Ammon's horn (tissue), 1 donor: ENCODE measurements at regions not wholly inside any gene's neighbourhood (a gene's known extent, or its start where the extent isn't known, plus 50 kb on each side); places are given as distances from the start of the nearest gene placed in this dataset.
"Not testable (repeated sequence)": the region's sequence is repeated elsewhere in the genome, so short reads cannot be mapped to it uniquely, and the experiment has no call there.

ENCODE experiments used
- DNase-seq: peaks from one replicate; pipeline ENCODE4 v3.0.0-alpha.2; 2016; ENCODE audit warnings: low spot score

GRCh38 chr12:105535033-105535432 is 204.5 kb downstream of the C12orf75 start:
- DNase-seq: not testable (repeated sequence)

- DNase-seq: no peak
Observed at GRCh38 chr12:105538880-105539279, 208.4 kb downstream of the C12orf75 start.

GRCh38 chr12:105539735-105540134 is 209.2 kb downstream of the C12orf75 start:
- no peak for DNase-seq

GRCh38 chr12:105547786-105548185 is 217.3 kb downstream of the C12orf75 start:
- no peak for DNase-seq

- DNase-seq: no peak
Observed at GRCh38 chr12:105548626-105549025, 218.1 kb downstream of the C12orf75 start.

- DNase-seq: peak; percentile 9
Observed at GRCh38 chr12:105552056-105552455, 221.6 kb downstream of the C12orf75 start.

- DNase-seq: no peak
Observed at GRCh38 chr12:105554223-105554678, 223.8 kb downstream of the C12orf75 start.

GRCh38 chr12:105554856-105555255 is 224.4 kb downstream of the C12orf75 start:
- DNase-seq: no peak

- no peak for DNase-seq
Observed at GRCh38 chr12:105555556-105556295, 225.2 kb downstream of the C12orf75 start.

GRCh38 chr12:105559310-105559709 is 228.8 kb downstream of the C12orf75 start:
- no peak for DNase-seq

- peak; percentile 21 for DNase-seq
Observed at GRCh38 chr12:105561546-105562198, 231.2 kb downstream of the C12orf75 start.

GRCh38 chr12:105562199-105562971 is 231.9 kb downstream of the C12orf75 start:
- DNase-seq: no peak

- DNase-seq: no peak
Observed at GRCh38 chr12:105567061-105567460, 236.6 kb downstream of the C12orf75 start.

GRCh38 chr12:105569886-105570285 is 239.4 kb downstream of the C12orf75 start:
- no peak for DNase-seq

- DNase-seq: no peak
Observed at GRCh38 chr12:105570944-105571343, 240.5 kb downstream of the C12orf75 start.

GRCh38 chr12:105573574-105573973 is 243.1 kb downstream of the C12orf75 start:
- no peak for DNase-seq

- DNase-seq: no peak
Observed at GRCh38 chr12:105574056-105574715, 243.7 kb downstream of the C12orf75 start.

- DNase-seq: no peak
Observed at GRCh38 chr12:105575235-105575634, 244.7 kb downstream of the C12orf75 start.

- DNase-seq: no peak
Observed at GRCh38 chr12:105576261-105576660, 245.8 kb downstream of the C12orf75 start.

GRCh38 chr12:105580821-105581352 is 250.4 kb downstream of the C12orf75 start:
- DNase-seq: no peak

GRCh38 chr12:105581420-105581819 is 250.9 kb downstream of the C12orf75 start:
- no peak for DNase-seq

GRCh38 chr12:105585107-105585506 is 254.6 kb downstream of the C12orf75 start:
- DNase-seq: no peak
